HS-5 (cell line): ENCODE measurements at regions not wholly inside any gene's neighbourhood (a gene's known extent, or its start where the extent isn't known, plus 50 kb on each side); places are given as distances from the start of the nearest gene placed in this dataset.

Experiments used
- DNase-seq: peaks from one replicate; pipeline ENCODE4 v3.0.0-alpha.2; 2012; ENCODE audit warnings: low read depth

DNA sequence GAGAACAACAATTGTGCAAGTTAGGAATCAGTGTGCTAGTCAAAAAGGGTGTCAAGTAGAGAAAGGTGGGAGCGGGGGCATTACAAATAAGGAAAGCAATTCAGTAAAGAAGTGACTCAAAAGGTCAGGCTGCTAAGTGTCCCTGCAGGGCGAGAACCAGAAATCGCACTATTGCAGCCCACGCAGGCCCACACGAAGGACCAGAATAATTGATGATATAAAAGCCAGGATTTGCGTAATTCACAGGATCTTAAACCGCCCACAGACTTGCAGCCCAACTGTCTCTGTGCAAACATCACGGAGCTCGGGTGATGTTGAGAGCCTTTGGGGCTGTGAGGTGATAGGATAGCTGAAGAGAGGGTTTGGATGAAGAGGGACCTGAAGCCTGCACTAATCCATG lies 349.0 kb downstream of the BRINP1 start:
- no peak for DNase-seq

DNA sequence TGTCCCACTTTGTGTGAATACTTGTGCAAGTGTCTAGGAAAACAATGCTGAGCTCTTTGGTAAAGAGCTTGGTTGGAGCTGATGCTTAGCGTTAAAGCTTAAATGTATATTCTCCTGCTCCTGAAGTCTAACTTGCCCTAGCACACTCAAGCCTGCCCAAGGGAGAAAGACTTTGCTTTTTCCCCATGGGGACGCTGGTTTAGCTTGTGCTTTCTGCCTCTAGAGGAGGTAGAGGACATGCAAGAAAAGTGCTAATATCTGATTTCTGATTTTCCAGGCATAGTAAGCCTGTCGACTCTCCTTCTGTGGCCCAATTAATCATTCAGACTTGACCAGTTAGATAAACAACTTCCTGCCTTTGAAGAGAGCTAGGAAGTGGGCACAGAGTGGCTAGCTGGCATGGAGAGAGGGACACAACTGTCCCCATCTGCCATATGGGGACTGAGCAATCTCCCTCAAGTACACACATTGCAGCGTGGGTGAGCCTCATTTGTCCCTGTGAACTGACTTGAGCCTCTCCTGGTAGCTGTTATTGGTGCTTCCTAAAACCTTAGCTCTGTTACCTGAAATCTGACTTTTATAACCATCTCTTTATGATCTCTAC lies 348.4 kb downstream of the BRINP1 start:
- DNase-seq = no peak

DNA sequence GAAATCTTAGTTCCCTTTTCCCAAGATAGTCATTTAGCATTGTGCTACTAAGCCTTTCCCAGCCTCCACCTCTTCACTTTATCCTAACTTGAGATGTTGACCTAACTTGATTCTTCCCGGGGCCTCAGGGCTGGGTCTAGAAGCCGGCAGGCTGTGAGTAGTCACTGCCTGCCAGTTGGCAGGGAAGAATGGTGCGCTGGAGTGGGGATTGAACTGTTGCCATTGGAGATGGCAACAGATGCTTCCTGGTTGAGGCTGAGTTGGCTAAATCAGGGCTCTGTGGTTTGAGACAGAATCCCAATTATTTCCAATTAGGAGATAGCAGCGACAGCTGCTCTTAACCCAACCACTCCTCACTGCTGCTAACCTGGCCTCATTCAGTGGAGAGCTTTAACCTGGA lies 343.1 kb downstream of the BRINP1 start:
- no peak for DNase-seq

DNA sequence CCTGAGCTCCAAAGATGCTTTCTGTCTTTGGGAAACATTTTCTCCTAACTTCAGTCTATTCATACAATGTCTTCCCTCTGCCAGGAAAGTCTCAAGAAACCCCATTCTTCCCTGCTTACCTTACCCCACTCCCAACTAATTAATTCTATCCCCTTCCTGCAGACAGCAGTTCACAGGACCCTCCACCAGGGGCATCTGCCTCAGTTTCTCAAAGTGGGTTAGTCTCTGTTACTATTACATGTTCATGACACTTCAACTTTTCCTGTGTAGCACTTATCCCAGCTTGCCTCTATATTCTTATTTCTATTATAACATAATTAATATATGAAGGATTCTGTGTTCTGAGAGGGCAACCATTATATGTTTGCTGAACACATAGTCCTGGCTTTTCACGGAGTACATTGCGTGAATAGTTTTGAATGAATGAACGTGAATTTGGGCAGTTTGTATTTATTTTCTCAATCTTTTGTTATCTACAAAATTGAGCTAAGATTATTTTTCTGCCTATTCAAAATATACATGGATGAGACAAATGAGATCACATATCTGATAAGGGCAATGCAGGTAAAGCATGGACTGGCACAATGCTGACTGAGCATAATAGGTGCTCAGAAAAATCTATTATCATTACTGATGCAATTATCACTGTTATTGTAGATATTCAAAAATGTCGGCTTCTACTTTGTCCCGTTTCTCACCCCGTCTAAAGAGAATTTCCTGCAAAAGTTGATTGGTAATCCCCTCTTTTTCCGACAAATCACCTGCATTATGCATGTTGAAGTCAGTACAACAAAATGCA lies 341.1 kb downstream of the BRINP1 start:
- no peak for DNase-seq

DNA sequence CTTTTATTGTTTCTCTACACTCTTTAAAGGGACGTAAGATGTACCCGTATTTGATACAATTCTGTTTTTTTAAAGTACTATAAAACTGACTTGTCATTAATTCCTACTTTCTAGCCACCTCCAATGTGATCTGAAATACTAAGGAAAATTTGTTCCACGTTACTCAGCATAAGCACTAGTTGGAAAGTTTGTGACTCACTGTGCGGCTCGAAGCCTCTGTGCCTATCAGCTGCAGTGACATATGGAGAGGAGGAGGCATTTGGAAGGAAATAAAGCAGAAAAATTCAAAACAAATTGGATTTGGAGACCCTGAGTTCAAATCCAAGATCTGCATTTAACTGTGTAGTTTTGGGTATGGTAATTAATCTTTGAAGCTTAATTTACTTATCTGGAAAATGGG lies 339.3 kb downstream of the BRINP1 start:
- DNase-seq = no peak

DNA sequence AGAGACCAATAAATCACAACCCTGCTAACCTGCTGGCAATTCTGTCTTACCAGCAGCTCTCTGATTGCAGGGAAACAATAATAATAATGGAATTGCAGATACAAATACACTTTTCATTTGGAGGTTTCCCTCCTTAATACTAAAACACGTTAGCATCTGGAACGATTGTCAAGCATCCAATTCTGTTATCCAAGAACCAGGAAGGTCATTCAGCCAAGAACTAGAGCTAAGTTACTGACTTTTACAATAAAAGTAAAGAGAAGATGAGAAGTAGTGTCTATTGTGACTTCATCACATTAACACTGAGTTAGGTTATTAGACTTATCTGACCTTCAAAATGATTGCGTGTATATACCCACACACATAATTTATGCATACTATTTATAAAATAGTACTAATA lies 335.6 kb downstream of the BRINP1 start:
- DNase-seq = no peak

DNA sequence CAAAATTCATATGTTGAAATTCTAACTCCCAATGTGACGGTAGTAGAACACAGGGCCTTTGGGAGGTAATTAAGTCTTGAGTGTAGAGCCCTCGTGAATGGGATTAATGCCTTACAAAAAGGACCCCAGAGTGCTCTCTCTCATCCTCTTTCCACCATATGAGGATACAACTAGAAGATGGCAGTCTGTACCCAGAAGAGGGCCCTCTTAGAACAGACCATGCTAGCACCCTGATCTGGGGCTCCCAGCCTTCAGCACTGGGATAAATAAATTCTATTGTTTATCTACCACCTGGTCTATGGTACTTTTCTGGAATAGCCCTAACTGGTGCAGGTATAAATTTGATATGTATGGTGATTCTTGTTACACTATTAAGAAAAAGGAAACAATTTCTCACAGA lies 332.3 kb downstream of the BRINP1 start:
- DNase-seq = no peak

DNA sequence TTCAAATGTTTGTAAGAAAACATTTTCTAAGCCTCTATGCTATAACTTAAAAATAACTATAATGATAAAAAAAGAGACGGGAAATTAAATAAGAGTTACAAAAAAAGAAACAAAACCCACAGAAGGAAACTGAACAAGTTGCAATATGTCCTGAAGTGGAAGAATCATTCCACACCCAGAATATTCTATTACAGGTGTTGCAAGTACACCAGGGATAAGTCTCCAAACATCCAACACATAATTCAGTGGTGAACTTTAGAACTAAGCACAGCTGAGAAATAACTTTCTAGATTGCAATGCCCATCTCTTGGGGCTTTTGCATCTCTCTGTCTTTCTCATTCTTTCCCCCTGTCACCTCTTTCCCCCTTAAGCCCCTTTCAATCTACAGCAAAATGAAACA lies 325.2 kb downstream of the BRINP1 start:
- no peak for DNase-seq

DNA sequence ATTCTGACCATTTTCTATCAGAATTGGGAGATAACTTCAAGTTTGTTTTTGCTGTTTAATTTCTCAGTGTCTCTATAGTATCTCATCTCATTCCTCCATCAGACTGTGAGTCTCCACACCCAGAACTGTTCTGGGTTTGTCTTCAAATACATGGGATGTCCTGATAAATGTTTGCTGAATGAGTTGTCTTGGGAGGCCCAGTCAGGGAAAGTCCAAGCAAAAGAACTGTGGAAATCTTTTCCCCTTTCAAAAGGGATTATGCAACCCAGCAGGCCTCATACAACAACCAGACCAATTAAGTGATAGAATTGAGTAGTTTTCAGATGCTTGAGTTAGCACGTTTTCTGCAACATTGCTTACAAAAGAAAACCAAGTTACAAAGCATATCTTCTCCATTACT lies 324.4 kb downstream of the BRINP1 start:
- DNase-seq = no peak

DNA sequence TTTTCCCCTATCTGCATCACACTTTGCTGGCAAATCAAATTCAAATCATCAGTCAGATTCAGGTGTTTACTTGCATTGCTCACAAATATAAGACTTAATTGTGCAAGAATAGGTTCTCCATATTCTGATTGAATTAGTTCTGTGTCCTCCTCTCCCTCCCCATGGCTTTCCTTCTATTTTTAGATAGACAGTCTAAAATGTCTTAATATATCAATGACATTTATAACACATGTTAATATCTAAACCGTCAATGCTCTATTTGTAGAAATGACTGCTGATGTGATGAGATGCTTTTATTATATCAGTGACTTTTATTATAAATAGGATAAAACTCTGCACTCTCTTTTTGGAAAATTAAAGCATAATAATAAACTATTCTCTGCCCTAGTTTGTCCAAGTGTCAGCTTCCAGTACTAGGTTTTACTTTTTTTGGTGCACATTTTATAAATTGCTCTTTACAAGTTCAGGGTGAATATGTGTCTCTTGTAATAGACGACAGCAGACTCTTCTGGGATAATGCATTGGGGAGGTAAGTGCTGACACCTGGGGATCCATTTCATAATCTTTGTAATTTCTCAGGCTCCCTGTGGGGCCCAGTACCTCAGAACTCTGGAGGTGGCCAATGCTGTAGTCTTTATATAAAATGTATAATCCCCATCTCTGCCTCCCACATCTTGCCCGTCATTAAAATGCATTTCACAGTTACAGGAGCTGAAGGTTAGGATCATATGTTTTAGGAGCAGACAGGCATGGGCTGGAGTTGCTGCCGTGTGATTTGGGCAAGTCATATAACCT lies 321.5 kb downstream of the BRINP1 start:
- DNase-seq = no peak

DNA sequence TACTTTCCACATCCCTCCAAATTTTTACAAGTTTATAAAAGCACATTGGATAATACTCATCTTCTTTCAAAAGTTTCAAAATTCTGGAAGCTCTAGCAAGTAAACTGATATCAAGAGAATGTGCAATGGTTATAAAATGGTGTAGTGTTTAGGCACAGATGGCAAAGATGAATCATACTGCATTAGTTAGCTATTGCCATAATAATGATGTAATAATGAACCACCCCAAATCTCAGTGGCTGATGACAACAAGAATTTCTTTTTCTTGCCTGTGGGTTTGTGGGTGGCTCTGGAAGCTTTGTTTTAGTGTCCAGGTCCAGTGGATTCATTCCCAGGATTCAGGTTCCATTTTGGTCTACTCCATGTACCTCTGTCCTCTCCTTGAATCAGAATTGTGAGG lies 319.0 kb downstream of the BRINP1 start:
- no peak for DNase-seq

DNA sequence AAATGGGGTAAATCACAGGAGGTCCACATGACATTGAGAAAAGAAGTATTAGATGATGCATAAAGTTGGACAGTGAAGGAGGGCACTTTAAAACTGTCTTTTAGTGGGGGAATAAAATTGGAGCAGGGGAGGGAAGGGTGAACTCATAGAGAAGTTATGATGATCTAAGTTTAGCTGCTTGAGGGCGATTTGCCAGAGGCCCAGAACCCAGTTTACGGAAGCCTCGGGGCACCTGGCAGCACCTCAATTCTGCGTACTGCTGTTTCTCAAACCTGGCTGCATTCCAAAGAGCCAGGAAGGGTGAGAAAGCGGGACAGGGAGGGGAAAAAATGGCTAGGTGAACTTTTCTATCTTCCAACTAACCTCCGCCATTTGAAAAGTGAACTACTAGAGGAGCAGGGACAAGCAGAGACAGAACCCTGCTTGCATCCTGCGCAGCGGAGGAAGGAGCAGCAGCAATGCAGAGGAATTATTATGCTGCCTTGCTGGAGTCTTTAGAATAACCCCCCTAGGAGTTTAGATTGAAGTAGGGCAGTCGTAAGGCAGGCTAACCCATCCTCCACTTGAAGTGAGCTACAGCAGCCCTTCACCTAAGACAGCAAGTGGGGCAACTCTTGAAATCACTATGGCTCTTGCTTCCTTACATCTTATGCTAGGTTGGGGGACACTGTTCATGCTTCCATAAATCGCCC lies 316.8 kb downstream of the BRINP1 start:
- no peak for DNase-seq

DNA sequence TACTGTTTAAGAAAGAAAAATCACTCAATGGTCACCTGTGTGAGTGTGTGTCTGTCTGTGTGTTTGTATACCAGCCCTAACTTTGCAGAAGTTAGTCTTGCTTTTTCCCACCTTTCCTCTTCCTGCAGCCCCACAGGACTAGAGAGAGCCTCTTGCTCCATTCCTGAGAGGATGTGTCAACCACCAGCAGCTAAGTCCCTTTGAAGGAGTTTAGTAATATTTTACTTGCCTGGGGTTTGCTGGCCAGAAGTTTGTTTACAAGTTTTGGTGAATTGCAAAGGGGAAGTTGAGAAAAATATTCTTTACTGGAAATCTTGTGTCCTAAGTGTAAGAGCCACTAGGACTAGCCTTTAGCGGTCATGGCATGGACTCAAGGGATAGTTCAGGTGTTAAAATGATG lies 316.2 kb downstream of the BRINP1 start:
- no peak for DNase-seq

DNA sequence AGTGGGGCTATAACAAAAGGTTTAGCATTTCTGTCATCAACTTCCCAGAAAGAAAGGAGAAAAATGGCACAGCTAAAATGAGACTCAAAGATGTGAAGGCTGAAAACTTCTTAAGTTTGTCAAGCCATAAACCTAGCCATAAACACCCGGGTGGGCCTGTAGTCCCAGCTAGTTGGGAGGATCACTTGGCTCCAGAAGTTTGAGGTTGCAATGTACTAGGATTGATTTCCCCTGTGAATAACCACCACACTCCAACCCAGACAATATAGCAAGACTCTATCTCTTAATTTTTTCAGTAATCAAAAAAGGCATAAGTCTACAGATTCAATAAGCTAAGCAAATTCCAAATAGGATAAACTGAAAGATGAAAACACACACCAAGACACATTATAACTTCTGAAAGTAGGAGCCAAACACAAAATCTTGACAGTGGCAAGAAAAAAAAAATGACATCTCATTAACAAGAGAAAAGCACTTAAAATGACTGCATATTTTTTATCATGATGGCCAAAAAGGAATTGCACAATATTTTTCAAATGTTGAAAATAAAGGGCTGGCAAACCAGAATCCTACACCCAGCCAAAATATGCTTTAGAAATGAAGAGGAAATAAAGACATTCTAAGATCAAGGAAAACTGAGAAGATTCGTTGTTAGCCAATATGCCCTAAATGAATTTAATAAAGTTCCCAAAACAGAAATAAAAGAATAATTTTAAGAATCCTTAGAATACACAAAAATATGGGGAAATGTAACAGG lies 308.4 kb downstream of the BRINP1 start:
- DNase-seq = no peak

DNA sequence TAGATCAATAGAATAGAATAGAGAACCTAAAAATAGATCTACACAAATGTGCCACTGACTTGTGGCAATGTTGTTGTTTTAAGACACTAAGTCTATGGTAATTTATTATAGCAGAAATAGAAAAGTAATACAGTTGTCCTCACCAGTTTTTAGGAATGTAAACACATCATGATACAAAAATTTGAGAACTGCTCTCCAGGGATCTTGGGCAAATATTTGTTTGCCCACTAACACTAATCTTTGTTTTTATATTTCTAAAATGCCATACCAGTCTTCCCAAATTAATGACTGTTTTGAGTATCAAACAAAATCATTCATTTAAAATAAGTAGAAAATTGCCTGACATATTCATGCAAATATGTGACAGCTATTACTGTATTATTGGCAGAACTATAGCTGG lies 297.6 kb downstream of the BRINP1 start:
- no peak for DNase-seq

DNA sequence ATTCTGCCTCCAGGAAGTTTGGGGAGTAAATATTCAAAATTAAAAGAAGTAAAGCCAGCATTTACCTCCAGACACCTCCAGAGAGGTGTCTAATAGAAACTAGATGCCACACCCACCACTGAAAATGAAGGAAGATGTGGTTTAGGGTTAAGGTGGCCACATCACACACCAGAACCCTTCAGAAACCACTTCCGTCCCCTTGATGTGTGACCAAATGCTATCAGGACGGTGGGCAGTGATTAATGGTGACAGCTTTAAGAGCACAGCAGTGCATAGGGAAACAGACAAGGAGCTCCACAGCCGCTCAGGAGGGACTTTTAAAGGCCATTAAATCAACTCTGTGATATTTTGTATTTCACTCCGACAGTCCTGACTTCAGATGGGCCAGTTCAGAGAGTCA lies 295.2 kb downstream of the BRINP1 start:
- DNase-seq = no peak

DNA sequence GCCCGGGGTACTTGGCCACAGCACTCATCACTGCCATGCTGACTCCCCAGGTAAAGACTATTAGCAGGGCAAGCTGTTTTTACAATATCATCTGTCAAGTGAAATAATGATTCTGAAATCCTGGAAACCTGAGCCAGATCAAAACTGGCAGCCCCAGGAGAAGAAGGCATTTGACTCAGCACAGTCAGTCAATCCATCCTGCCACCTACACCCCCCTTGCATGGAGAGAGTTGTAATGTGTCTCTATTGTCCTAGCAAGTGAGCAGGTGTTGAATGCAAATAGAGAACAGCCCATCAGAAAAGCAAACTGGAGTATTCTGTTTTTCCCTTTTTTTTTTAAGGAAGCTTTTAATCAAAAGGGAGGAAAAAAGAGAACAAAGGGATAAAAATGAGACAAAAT lies 291.2 kb downstream of the BRINP1 start:
- DNase-seq = no peak

DNA sequence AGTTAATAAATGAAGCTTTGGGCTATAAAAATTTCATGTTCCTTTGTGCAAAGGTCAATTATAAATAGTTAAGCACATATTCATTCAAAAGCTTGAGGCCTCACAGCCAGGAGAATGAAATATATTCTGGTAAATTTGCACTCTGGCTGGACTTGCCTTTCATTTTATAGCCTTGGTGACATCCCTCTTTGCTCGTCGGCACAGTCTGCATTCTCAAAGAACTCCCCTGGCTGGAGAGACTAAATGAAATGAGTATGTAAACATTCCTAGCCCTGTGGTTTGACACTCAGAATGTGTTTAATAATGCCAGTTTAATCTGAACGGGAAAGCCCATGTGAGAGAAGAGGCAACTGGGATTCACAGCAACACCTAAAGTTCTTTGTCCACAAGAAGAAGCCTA lies 285.6 kb downstream of the BRINP1 start:
- DNase-seq = no peak

DNA sequence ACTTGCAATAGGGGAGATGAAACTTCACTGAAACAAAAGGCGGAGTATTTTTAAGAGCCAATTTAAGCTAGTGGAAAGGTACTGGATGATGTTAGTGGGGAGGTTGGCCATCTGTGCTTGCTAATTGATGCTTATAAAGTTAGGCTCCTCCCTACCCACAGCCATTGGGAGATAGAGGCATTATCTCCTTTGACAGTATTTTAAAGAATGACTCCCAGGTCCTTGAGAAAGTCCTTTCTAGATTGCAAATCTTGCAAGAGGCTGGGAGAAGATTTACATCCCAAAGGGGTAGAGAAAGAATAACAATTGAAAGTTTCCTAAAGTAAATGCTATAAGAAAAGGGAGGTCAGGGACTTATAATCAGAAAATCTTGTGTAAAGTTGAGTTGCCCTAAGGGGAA lies 282.6 kb downstream of the BRINP1 start:
- DNase-seq = no peak

DNA sequence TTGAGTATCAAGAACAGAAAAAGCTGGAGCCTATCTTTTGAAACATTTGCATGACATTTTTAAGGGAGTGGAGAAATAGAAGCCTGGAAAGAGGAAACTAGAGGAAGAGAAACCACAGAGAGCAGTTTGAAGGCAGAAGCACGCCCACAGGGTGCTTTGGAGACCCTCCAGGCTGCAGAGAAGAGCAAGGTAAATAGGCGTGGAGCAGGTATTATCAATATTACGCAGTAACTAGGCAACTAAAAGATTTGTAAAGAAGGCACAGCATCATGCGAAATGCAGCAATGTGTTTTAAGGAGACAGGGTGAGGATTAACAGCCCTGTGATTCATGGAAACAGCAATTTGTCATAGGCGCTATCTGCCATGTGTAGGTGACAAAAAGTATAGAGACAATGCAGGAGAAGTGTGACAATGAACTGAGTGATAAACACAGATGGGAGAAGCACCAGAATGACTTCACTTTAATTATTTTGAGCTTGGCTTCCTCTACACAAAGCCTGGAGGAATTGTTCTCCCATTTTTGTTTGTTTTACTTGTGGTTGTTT lies 281.2 kb downstream of the BRINP1 start:
- no peak for DNase-seq

DNA sequence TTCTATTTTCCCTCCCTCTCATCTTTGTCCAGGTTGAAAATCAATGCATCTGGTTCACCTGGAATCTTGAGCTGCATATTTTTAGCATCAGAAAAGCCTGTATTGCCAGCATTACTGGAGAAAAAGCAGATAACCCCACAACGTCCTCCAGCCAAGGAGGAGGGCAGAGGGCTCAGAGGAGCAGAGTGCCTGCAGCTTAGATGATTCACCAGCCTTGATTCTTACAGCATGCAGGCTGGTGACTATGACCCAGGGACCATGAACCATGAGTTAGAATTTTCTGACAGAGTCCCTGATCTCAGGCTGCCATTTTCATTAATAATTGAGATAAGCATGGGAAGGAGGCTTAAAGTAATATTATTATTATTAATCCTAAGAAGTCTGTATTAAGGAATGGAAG lies 278.2 kb downstream of the BRINP1 start:
- no peak for DNase-seq

DNA sequence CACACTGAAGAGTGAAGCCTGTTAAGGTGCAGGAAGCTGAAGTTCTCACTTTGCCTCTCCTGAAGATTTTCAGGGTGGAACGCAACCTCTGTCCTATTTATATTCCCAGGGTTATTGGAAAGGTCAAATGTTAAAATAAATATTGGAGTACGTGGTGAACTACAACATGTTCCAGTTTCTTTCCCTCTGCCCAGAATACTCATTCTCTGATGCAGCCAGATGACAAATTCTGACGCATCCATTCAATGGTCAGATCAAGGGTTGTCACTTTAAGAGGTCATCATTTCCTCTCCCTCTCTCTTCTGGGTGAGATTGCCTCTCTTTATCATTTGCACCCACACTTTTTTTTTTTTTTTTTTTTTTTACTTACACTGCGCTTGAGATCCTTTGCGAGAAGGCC lies 277.1 kb downstream of the BRINP1 start:
- no peak for DNase-seq
